ENCODE measurements at regions not wholly inside any gene's neighbourhood (a gene's known extent, or its start where the extent isn't known, plus 50 kb on each side); places are given as distances from the start of the nearest gene placed in this dataset.

DNA sequence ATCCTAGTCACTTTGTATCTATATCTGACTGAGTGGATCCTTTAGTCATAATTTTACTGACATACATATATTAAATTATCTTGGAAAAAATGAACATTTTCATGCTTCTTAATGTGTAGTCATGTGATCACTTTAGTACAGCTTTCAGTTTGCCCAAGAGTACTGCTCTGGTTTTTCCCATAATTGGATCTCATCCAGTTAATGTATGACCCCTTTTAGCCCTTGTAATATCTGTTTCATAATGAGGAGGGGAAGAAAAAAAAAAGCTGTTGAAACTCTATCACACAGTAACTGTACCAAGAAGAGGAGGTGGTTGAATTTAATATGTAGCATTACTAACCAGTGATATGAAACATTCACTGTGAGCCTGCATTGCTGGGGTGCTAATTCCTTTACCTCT is 328.7 kb downstream of the PTPRC start:
- Histone ChIP-seq H2BK15ac (ENCODE audit: low read depth, poor library complexity, severe bottlenecking) (no peak overlapping the region), H2AK5ac (ENCODE audit: low read length, severe bottlenecking) (no peak overlapping the region), H3K9ac (ENCODE audit: low read length) (no peak overlapping the region), H3K4ac (ENCODE audit: low read depth in 1 of 2, low read length in 2 of 2) (no peak overlapping the region), H3K4me3 (ENCODE audit: insufficient read depth in 1 of 2, low read depth in 1 of 2, low read length in 2 of 2) (no peak overlapping the region), H2BK120ac (ENCODE audit: low read depth, low read length) (no peak overlapping the region), H3K18ac (ENCODE audit: low read depth in 1 of 2, low read length in 2 of 2) (no peak overlapping the region), H2BK5ac (ENCODE audit: low read depth, low read length, poor library complexity, severe bottlenecking) (no peak overlapping the region), H3K79me1 (replicated peaks; ENCODE audit: low read length, poor library complexity, severe bottlenecking) (no peaks in the 10 kb centered on the region), H4K8ac (ENCODE audit: low read length) (no peak overlapping the region), H3K9me3 (ENCODE audit: control insufficient read depth, low read length) (no peaks in the 10 kb centered on the region), H3K36me3 (ENCODE audit: control insufficient read depth in 1 of 2, insufficient read depth in 2 of 2, low read depth in 1 of 2, low read length in 2 of 2) (no peaks in the 10 kb centered on the region), H3K4me1 (ENCODE audit: control insufficient read depth, insufficient read depth, low read depth, low read length) (no peaks in the 10 kb centered on the region), H3K27me3 (ENCODE audit: control insufficient read depth in 1 of 2, insufficient read depth in 1 of 2, low read length in 2 of 2) (no peaks in the 10 kb centered on the region), H2BK12ac (ENCODE audit: low read length in 2 of 2) (no peak overlapping the region), H3K23ac (ENCODE audit: low read length in 2 of 2) (no peak overlapping the region), H2AFZ (ENCODE audit: low read depth, low read length) (no peak overlapping the region), H3K14ac (ENCODE audit: low read length in 2 of 2) (no peak overlapping the region), H3K27ac (ENCODE audit: low read length, poor library complexity, severe bottlenecking) (no peak overlapping the region), H4K91ac (ENCODE audit: low read length) (no peak overlapping the region), H3K4me2 (ENCODE audit: low read length, poor library complexity, severe bottlenecking) (no peak overlapping the region)
- DNase-seq: no peak

- Histone ChIP-seq H3K4ac (ENCODE audit: low read depth in 1 of 2, low read length in 2 of 2) (no peak overlapping the region), H3K4me1 (ENCODE audit: control insufficient read depth, insufficient read depth, low read depth, low read length) (no peaks in the 10 kb centered on the region), H4K91ac (ENCODE audit: low read length) (no peak overlapping the region), H2BK120ac (ENCODE audit: low read depth, low read length) (no peak overlapping the region), H3K27ac (ENCODE audit: low read length, poor library complexity, severe bottlenecking) (no peak overlapping the region), H4K8ac (ENCODE audit: low read length) (no peak overlapping the region), H3K27me3 (ENCODE audit: control insufficient read depth in 1 of 2, insufficient read depth in 1 of 2, low read length in 2 of 2) (no peaks in the 10 kb centered on the region), H3K9me3 (ENCODE audit: control insufficient read depth, low read length) (no peaks in the 10 kb centered on the region), H3K14ac (ENCODE audit: low read length in 2 of 2) (no peak overlapping the region), H2AK5ac (ENCODE audit: low read length, severe bottlenecking) (no peak overlapping the region), H3K4me3 (ENCODE audit: insufficient read depth in 1 of 2, low read depth in 1 of 2, low read length in 2 of 2) (no peak overlapping the region), H3K18ac (ENCODE audit: low read depth in 1 of 2, low read length in 2 of 2) (no peak overlapping the region), H3K9ac (ENCODE audit: low read length) (no peak overlapping the region), H2BK15ac (ENCODE audit: low read depth, poor library complexity, severe bottlenecking) (no peak overlapping the region), H3K23ac (ENCODE audit: low read length in 2 of 2) (no peak overlapping the region), H2BK12ac (ENCODE audit: low read length in 2 of 2) (no peak overlapping the region), H2AFZ (ENCODE audit: low read depth, low read length) (no peak overlapping the region), H3K79me1 (replicated peaks; ENCODE audit: low read length, poor library complexity, severe bottlenecking) (no peaks in the 10 kb centered on the region), H3K36me3 (ENCODE audit: control insufficient read depth in 1 of 2, insufficient read depth in 2 of 2, low read depth in 1 of 2, low read length in 2 of 2) (no peaks in the 10 kb centered on the region), H3K4me2 (ENCODE audit: low read length, poor library complexity, severe bottlenecking) (no peak overlapping the region), H2BK5ac (ENCODE audit: low read depth, low read length, poor library complexity, severe bottlenecking) (no peak overlapping the region)
- WGBS: 100% methylated on average over 1 of the region's 2 CpGs
- no peak for DNase-seq
Observed at GRCh38 chr1:198968866-198969265, 330.0 kb downstream of the PTPRC start.

DNA sequence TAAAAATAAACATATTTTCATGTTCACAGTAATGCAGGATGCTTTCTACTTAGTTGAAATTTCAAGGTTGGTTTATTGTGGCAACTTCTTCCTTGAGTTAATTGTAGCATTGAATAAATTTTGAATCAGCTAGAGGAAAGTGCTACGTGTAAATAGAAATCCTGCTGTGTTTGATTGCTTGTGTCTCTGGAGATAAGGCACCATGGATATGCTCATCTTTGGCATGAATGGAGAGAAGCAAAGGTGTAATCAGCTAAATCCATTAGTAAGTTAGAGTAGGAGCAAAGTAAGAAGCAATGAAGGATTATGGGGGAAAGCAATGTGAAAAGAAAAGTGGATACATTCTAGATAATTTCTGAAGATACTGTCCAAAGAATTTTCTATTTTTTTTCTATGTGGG is 331.1 kb downstream of the PTPRC start:
- Histone ChIP-seq H3K27ac (ENCODE audit: low read length, poor library complexity, severe bottlenecking) (no peak overlapping the region), H2BK15ac (ENCODE audit: low read depth, poor library complexity, severe bottlenecking) (no peak overlapping the region), H2BK5ac (ENCODE audit: low read depth, low read length, poor library complexity, severe bottlenecking) (no peak overlapping the region), H3K18ac (ENCODE audit: low read depth in 1 of 2, low read length in 2 of 2) (no peak overlapping the region), H3K36me3 (ENCODE audit: control insufficient read depth in 1 of 2, insufficient read depth in 2 of 2, low read depth in 1 of 2, low read length in 2 of 2) (no peaks in the 10 kb centered on the region), H3K9me3 (ENCODE audit: control insufficient read depth, low read length) (no peaks in the 10 kb centered on the region), H3K4me3 (ENCODE audit: insufficient read depth in 1 of 2, low read depth in 1 of 2, low read length in 2 of 2) (no peak overlapping the region), H3K4me2 (ENCODE audit: low read length, poor library complexity, severe bottlenecking) (no peak overlapping the region), H2BK120ac (ENCODE audit: low read depth, low read length) (no peak overlapping the region), H4K91ac (ENCODE audit: low read length) (no peak overlapping the region), H3K27me3 (ENCODE audit: control insufficient read depth in 1 of 2, insufficient read depth in 1 of 2, low read length in 2 of 2) (no peaks in the 10 kb centered on the region), H3K4me1 (ENCODE audit: control insufficient read depth, insufficient read depth, low read depth, low read length) (no peaks in the 10 kb centered on the region), H2AK5ac (ENCODE audit: low read length, severe bottlenecking) (no peak overlapping the region), H2AFZ (ENCODE audit: low read depth, low read length) (no peak overlapping the region), H3K9ac (ENCODE audit: low read length) (no peak overlapping the region), H3K23ac (ENCODE audit: low read length in 2 of 2) (no peak overlapping the region), H3K4ac (ENCODE audit: low read depth in 1 of 2, low read length in 2 of 2) (no peak overlapping the region), H4K8ac (ENCODE audit: low read length) (no peak overlapping the region), H2BK12ac (ENCODE audit: low read length in 2 of 2) (no peak overlapping the region), H3K14ac (ENCODE audit: low read length in 2 of 2) (no peak overlapping the region), H3K79me1 (replicated peaks; ENCODE audit: low read length, poor library complexity, severe bottlenecking) (no peaks in the 10 kb centered on the region)
- no peak for DNase-seq
- 95% methylated on average over 1 of the region's 1 CpG for WGBS

GRCh38 chr1:198970916-198971315 is 332.1 kb downstream of the PTPRC start:
- Histone ChIP-seq H3K4me3 (ENCODE audit: insufficient read depth in 1 of 2, low read depth in 1 of 2, low read length in 2 of 2) (no peak overlapping the region), H3K18ac (ENCODE audit: low read depth in 1 of 2, low read length in 2 of 2) (no peak overlapping the region), H3K23ac (ENCODE audit: low read length in 2 of 2) (no peak overlapping the region), H2AFZ (ENCODE audit: low read depth, low read length) (no peak overlapping the region), H3K9me3 (ENCODE audit: control insufficient read depth, low read length) (no peaks in the 10 kb centered on the region), H3K4ac (ENCODE audit: low read depth in 1 of 2, low read length in 2 of 2) (no peak overlapping the region), H3K4me1 (ENCODE audit: control insufficient read depth, insufficient read depth, low read depth, low read length) (no peaks in the 10 kb centered on the region), H3K36me3 (ENCODE audit: control insufficient read depth in 1 of 2, insufficient read depth in 2 of 2, low read depth in 1 of 2, low read length in 2 of 2) (no peaks in the 10 kb centered on the region), H3K14ac (ENCODE audit: low read length in 2 of 2) (no peak overlapping the region), H3K27ac (ENCODE audit: low read length, poor library complexity, severe bottlenecking) (no peak overlapping the region), H4K91ac (ENCODE audit: low read length) (no peak overlapping the region), H3K4me2 (ENCODE audit: low read length, poor library complexity, severe bottlenecking) (no peak overlapping the region), H4K8ac (ENCODE audit: low read length) (no peak overlapping the region), H2BK5ac (ENCODE audit: low read depth, low read length, poor library complexity, severe bottlenecking) (no peak overlapping the region), H3K79me1 (replicated peaks; ENCODE audit: low read length, poor library complexity, severe bottlenecking) (no peaks in the 10 kb centered on the region), H3K9ac (ENCODE audit: low read length) (no peak overlapping the region), H2AK5ac (ENCODE audit: low read length, severe bottlenecking) (no peak overlapping the region), H2BK120ac (ENCODE audit: low read depth, low read length) (no peak overlapping the region), H3K27me3 (ENCODE audit: control insufficient read depth in 1 of 2, insufficient read depth in 1 of 2, low read length in 2 of 2) (no peaks in the 10 kb centered on the region), H2BK12ac (ENCODE audit: low read length in 2 of 2) (no peak overlapping the region), H2BK15ac (ENCODE audit: low read depth, poor library complexity, severe bottlenecking) (no peak overlapping the region)
- DNase-seq: peak; percentile 46

Measured in mesenchymal stem cell (in vitro differentiated cells and primary cell).